ENCODE measurements at regions not wholly inside any gene's neighbourhood (a gene's known extent, or its start where the extent isn't known, plus 50 kb on each side); places are given as distances from the start of the nearest gene placed in this dataset.

- TF ChIP-seq CTCF (IDR thresholded peaks at IDR 0.05), result no peak
- TF ChIP-seq POLR2A (IDR thresholded peaks at IDR 0.05), result no peak
Observed at GRCh38 chr5:135650081-135650480, 71.3 kb upstream of the CXCL14 start.
